ENCODE measurements at regions not wholly inside any gene's neighbourhood (a gene's known extent, or its start where the extent isn't known, plus 50 kb on each side); places are given as distances from the start of the nearest gene placed in this dataset.

- no peak for ATAC-seq
- TF ChIP-seq GLIS3 (CRISPR knock-in tag; IDR thresholded peaks at IDR 0.05) (no peak), CSDC2 (CRISPR knock-in tag; IDR thresholded peaks at IDR 0.05) (no peak), ZFP30 (CRISPR knock-in tag; IDR thresholded peaks at IDR 0.05) (no peak), SNAI2 (CRISPR knock-in tag; IDR thresholded peaks at IDR 0.05) (no peak), ZFP3 (CRISPR knock-in tag; IDR thresholded peaks at IDR 0.05) (no peak), CSRNP3 (CRISPR knock-in tag; IDR thresholded peaks at IDR 0.05) (no peak), ZNF565 (CRISPR knock-in tag; conservative IDR thresholded peaks at IDR 0.05; ENCODE audit: low read depth) (no peak)
- TF ChIP-seq, protein P1, sequence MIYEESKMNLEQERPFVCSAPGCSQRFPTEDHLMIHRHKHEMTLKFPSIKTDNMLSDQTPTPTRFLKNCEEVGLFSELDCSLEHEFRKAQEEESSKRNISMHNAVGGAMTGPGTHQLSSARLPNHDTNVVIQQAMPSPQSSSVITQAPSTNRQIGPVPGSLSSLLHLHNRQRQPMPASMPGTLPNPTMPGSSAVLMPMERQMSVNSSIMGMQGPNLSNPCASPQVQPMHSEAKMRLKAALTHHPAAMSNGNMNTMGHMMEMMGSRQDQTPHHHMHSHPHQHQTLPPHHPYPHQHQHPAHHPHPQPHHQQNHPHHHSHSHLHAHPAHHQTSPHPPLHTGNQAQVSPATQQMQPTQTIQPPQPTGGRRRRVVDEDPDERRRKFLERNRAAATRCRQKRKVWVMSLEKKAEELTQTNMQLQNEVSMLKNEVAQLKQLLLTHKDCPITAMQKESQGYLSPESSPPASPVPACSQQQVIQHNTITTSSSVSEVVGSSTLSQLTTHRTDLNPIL (CRISPR knock-in tag; IDR thresholded peaks at IDR 0.05; ENCODE audit: low read depth), result no peak
Measured at GRCh38 chr3:82493858-82494257, 732.4 kb upstream of the GBE1 start.

GRCh38 chr3:82475306-82475705 is 713.9 kb upstream of the GBE1 start:
- TF ChIP-seq RARB (CRISPR knock-in tag; IDR thresholded peaks at IDR 0.05) (no peak), TOX (CRISPR knock-in tag; IDR thresholded peaks at IDR 0.05; ENCODE audit: borderline replicate concordance) (no peak), ISL1 (CRISPR knock-in tag; IDR thresholded peaks at IDR 0.05) (no peak), CSRNP3 (CRISPR knock-in tag; IDR thresholded peaks at IDR 0.05) (no peak), ZNF70 (CRISPR knock-in tag; IDR thresholded peaks at IDR 0.05) (no peak), SNAI2 (CRISPR knock-in tag; IDR thresholded peaks at IDR 0.05) (no peak), PPARA (CRISPR knock-in tag; IDR thresholded peaks at IDR 0.05; ENCODE audit: borderline replicate concordance) (no peak), ZFP30 (CRISPR knock-in tag; IDR thresholded peaks at IDR 0.05) (no peak), ESRRG (CRISPR knock-in tag; IDR thresholded peaks at IDR 0.05) (no peak), ZC3H10 (CRISPR knock-in tag; IDR thresholded peaks at IDR 0.05) (no peak), ZNF8 (CRISPR knock-in tag; IDR thresholded peaks at IDR 0.05) (no peak), OSR1 (CRISPR knock-in tag; IDR thresholded peaks at IDR 0.05) (no peak)
- TF ChIP-seq, protein P2, sequence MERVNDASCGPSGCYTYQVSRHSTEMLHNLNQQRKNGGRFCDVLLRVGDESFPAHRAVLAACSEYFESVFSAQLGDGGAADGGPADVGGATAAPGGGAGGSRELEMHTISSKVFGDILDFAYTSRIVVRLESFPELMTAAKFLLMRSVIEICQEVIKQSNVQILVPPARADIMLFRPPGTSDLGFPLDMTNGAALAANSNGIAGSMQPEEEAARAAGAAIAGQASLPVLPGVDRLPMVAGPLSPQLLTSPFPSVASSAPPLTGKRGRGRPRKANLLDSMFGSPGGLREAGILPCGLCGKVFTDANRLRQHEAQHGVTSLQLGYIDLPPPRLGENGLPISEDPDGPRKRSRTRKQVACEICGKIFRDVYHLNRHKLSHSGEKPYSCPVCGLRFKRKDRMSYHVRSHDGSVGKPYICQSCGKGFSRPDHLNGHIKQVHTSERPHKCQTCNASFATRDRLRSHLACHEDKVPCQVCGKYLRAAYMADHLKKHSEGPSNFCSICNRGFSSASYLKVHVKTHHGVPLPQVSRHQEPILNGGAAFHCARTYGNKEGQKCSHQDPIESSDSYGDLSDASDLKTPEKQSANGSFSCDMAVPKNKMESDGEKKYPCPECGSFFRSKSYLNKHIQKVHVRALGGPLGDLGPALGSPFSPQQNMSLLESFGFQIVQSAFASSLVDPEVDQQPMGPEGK (CRISPR knock-in tag; IDR thresholded peaks at IDR 0.05; ENCODE audit: borderline replicate concordance), result no peak
- TF ChIP-seq, protein P1 (CRISPR knock-in tag; IDR thresholded peaks at IDR 0.05; ENCODE audit: low read depth), result no peak
- TF ChIP-seq, protein P3, sequence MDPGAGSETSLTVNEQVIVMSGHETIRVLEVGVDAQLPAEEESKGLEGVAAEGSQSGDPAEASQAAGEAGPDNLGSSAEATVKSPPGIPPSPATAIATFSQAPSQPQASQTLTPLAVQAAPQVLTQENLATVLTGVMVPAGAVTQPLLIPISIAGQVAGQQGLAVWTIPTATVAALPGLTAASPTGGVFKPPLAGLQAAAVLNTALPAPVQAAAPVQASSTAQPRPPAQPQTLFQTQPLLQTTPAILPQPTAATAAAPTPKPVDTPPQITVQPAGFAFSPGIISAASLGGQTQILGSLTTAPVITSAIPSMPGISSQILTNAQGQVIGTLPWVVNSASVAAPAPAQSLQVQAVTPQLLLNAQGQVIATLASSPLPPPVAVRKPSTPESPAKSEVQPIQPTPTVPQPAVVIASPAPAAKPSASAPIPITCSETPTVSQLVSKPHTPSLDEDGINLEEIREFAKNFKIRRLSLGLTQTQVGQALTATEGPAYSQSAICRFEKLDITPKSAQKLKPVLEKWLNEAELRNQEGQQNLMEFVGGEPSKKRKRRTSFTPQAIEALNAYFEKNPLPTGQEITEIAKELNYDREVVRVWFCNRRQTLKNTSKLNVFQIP (CRISPR knock-in tag; IDR thresholded peaks at IDR 0.05; ENCODE audit: borderline replicate concordance, low read depth), result no peak
- no peak for ATAC-seq

GRCh38 chr3:82474711-82475110 is 713.3 kb upstream of the GBE1 start:
- no peak for ATAC-seq
- TF ChIP-seq OSR1 (CRISPR knock-in tag; IDR thresholded peaks at IDR 0.05) (no peak), CSDC2 (CRISPR knock-in tag; IDR thresholded peaks at IDR 0.05) (no peak), SNAI2 (CRISPR knock-in tag; IDR thresholded peaks at IDR 0.05) (no peak), TCF4 (CRISPR knock-in tag; IDR thresholded peaks at IDR 0.05; ENCODE audit: borderline replicate concordance) (no peak), GLIS3 (CRISPR knock-in tag; IDR thresholded peaks at IDR 0.05) (no peak), ESRRG (CRISPR knock-in tag; IDR thresholded peaks at IDR 0.05) (no peak), ZNF70 (CRISPR knock-in tag; IDR thresholded peaks at IDR 0.05) (no peak), CSRNP3 (CRISPR knock-in tag; IDR thresholded peaks at IDR 0.05) (no peak), ZC3H10 (CRISPR knock-in tag; IDR thresholded peaks at IDR 0.05) (no peak), ISL1 (CRISPR knock-in tag; IDR thresholded peaks at IDR 0.05) (no peak), BACH2 (CRISPR knock-in tag; IDR thresholded peaks at IDR 0.05; ENCODE audit: borderline replicate concordance) (no peak), PPARA (CRISPR knock-in tag; IDR thresholded peaks at IDR 0.05; ENCODE audit: borderline replicate concordance) (no peak), TOX (CRISPR knock-in tag; IDR thresholded peaks at IDR 0.05; ENCODE audit: borderline replicate concordance) (no peak), ZFP3 (CRISPR knock-in tag; IDR thresholded peaks at IDR 0.05) (no peak)
- TF ChIP-seq, protein P3 (CRISPR knock-in tag; IDR thresholded peaks at IDR 0.05; ENCODE audit: borderline replicate concordance, low read depth), result no peak
- TF ChIP-seq, protein P1 (CRISPR knock-in tag; IDR thresholded peaks at IDR 0.05; ENCODE audit: low read depth), result no peak
